DND-41 (cell line): ENCODE measurements at regions not wholly inside any gene's neighbourhood (a gene's known extent, or its start where the extent isn't known, plus 50 kb on each side); places are given as distances from the start of the nearest gene placed in this dataset.

Experiments
- ATAC-seq: fragments of 200-7000 bp; cut with Tn5 transposase; 3 replicates; pipeline ENCODE4 v1.9.1; 2021; ENCODE audit warnings: low read depth; ENCODE audit not compliant: insufficient read depth
- DNase-seq: peaks from one replicate; pipeline ENCODE4 v3.0.0-alpha.2; 2020
- H2AFZ ChIP-seq: 2 replicates; pipeline ENCODE4 v1.6.0; 2012; ENCODE audit warnings: low read depth, low read length
- H3K27ac ChIP-seq: 2 replicates; pipeline ENCODE4 v1.5.1; 2012; ENCODE audit warnings: low read length, inconsistent platforms
- H3K27me3 ChIP-seq: fragments of 200-600 bp; sonication (generic); 2 replicates; pipeline ENCODE4 v1.6.0; 2012; ENCODE audit warnings: low read length, mild to moderate bottlenecking, inconsistent platforms; ENCODE audit not compliant: insufficient read depth, poor library complexity
- H3K36me3 ChIP-seq: 2 replicates; pipeline ENCODE4 v1.5.1; 2012; ENCODE audit warnings: low read length, inconsistent platforms; ENCODE audit not compliant: insufficient read depth
- H3K4me1 ChIP-seq: 2 replicates; pipeline ENCODE4 v1.5.1; 2012; ENCODE audit warnings: mild to moderate bottlenecking, low read length; ENCODE audit not compliant: insufficient read depth
- H3K4me2 ChIP-seq: 2 replicates; pipeline ENCODE4 v1.6.0; 2012; ENCODE audit warnings: mild to moderate bottlenecking, moderate library complexity, low read length, inconsistent platforms; ENCODE audit not compliant: insufficient read depth
- H3K4me3 ChIP-seq, 2 experiments: fragments of 200-600 bp in 1 of 2; shearing (Covaris generic) in 1 of 2; 2 replicates each; pipeline ENCODE4 v1.5.1; 2012 to 2016; ENCODE audit warnings: inconsistent platforms in 2 of 2, low read length in 2 of 2, mild to moderate bottlenecking in 2 of 2, low read depth in 1 of 2, moderate library complexity in 1 of 2
- H3K79me2 ChIP-seq: 2 replicates; pipeline ENCODE4 v1.6.0; 2012; ENCODE audit warnings: low read length, inconsistent platforms; ENCODE audit not compliant: insufficient read depth
- H3K9ac ChIP-seq: 2 replicates; pipeline ENCODE4 v1.6.0; 2012; ENCODE audit warnings: low read depth, mild to moderate bottlenecking, inconsistent platforms, low read length, moderate library complexity
- H3K9me3 ChIP-seq: 2 replicates; pipeline ENCODE4 v1.5.1; 2012; ENCODE audit warnings: low read length, moderate library complexity, mild to moderate bottlenecking, inconsistent platforms; ENCODE audit not compliant: insufficient read depth, severe bottlenecking
- H4K20me1 ChIP-seq: 2 replicates; pipeline ENCODE4 v1.6.0; 2012; ENCODE audit warnings: low read length; ENCODE audit not compliant: insufficient read depth
- EZH2 ChIP-seq: IDR thresholded peaks from 3 replicates; pipeline ENCODE4 v1.6.1; 2012; ENCODE audit warnings: borderline replicate concordance, low read depth, mild to moderate bottlenecking, moderate library complexity, low read length, inconsistent platforms; ENCODE audit not compliant: severe bottlenecking
- TF ChIP-seq, protein P1 (sequence below): IDR thresholded peaks from 2 replicates; pipeline ENCODE4 v1.5.1; 2012; ENCODE audit warnings: borderline replicate concordance, low read length, moderate library complexity, mild to moderate bottlenecking; ENCODE audit not compliant: poor library complexity, severe bottlenecking; ENCODE audit errors: extremely low read depth

DNA sequence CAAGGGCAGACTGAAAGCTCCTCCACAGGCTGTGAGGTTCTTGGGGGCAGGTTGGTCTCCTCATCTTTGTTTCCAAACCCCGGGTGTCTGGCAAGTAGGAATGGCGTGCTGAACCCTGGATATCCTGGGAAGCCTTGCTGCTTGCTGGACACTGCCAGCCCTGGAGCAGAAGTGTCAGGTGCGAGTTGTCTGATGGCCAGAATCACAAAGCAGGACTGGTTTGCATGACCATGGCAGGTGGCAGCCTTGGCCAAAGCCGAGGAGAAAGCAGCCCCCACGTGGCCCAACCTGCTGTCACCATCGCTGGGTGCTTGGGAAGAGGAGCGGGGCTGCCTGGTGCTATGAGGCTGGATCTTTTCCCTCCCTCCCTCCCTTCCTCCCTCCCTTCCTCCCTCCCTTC, 309.5 kb upstream of the HS6ST1 start:
- Histone ChIP-seq H3K4me3 (no peak overlapping the region), H3K4me2 (no peak overlapping the region), H3K27me3 (no peaks in the 10 kb centered on the region), H3K4me1 (peaks cover 38% of the 10 kb centered on the region), H3K79me2 (no peaks in the 10 kb centered on the region), H3K27ac (no peak overlapping the region), H4K20me1 (no peaks in the 10 kb centered on the region), H3K36me3 (no peaks in the 10 kb centered on the region), H3K9me3 (no peaks in the 10 kb centered on the region), H2AFZ (no peak overlapping the region), H3K9ac (no peak overlapping the region)
- TF ChIP-seq EZH2 = no peak
- TF ChIP-seq, protein P1, sequence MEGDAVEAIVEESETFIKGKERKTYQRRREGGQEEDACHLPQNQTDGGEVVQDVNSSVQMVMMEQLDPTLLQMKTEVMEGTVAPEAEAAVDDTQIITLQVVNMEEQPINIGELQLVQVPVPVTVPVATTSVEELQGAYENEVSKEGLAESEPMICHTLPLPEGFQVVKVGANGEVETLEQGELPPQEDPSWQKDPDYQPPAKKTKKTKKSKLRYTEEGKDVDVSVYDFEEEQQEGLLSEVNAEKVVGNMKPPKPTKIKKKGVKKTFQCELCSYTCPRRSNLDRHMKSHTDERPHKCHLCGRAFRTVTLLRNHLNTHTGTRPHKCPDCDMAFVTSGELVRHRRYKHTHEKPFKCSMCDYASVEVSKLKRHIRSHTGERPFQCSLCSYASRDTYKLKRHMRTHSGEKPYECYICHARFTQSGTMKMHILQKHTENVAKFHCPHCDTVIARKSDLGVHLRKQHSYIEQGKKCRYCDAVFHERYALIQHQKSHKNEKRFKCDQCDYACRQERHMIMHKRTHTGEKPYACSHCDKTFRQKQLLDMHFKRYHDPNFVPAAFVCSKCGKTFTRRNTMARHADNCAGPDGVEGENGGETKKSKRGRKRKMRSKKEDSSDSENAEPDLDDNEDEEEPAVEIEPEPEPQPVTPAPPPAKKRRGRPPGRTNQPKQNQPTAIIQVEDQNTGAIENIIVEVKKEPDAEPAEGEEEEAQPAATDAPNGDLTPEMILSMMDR = no peak
- DNase-seq (no peak), ATAC-seq (no peak)

DNA sequence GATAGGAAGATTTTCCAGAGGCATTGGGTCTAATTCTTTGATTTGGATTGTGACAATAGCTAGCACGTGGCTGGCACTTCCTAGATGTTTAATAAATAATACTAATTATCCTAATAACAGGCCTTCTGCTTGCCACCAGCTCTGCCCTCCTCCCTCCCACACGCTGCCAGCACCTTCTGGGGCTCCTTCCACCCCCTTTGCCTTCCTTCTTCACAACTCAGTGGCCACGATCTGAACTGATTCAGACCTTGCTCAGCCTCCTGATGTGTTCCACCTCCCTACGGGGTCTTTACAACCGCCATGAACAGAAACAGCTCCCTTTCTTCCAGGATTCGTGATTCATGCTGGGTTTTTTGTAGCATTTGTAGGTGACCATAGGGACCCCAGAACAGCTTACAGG, 310.3 kb upstream of the HS6ST1 start:
- H3K4me2 ChIP-seq = no peak overlapping the region
- H4K20me1 ChIP-seq = no peaks in the 10 kb centered on the region
- no peak overlapping the region for H3K4me3 ChIP-seq
- H3K27me3 ChIP-seq = no peaks in the 10 kb centered on the region
- TF ChIP-seq EZH2 = no peak
- TF ChIP-seq, protein P1 = no peak
- no peak overlapping the region for H2AFZ ChIP-seq
- H3K79me2 ChIP-seq = no peaks in the 10 kb centered on the region
- H3K36me3 ChIP-seq = no peaks in the 10 kb centered on the region
- no peaks in the 10 kb centered on the region for H3K9me3 ChIP-seq
- DNase-seq (no peak), ATAC-seq (no peak)
- H3K9ac ChIP-seq = no peak overlapping the region
- peaks cover 30% of the 10 kb centered on the region for H3K4me1 ChIP-seq
- H3K27ac ChIP-seq = no peak overlapping the region

DNA sequence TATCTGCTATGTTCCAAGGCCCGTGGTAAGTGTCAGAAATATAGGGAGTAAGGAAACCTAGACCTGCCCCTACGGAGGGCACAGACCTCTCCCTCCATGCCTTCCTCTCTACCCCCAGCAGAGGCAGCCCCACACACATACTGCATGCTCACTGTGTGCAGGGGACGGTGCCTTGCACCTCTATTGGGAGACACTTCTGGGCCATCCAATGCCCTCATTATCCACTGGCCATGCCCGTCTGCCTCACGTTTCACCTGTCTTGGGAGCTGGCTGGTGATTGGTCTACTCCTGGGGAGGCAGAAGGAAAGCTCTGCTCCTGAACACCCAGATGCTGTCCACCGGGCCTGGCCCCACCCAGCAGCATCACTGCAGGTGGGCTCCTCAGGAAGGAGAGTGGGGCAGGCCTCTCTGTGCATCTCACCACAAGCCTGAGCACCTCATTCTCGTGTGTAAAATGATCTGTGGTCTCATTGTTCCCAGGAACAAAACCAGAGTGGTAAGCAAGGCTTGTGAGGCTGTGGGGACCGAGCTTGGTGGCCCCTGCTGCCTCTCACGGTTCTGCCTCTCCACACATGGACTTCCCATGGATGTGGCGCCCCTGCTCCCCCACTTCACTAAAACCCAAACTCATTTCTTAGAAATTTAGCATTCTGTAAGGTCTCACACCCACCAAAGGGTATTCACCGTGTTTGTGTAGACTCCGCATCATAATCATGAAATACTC, 312.5 kb upstream of the HS6ST1 start:
- no peaks in the 10 kb centered on the region for H4K20me1 ChIP-seq
- H3K4me1 ChIP-seq = peaks cover 18% of the 10 kb centered on the region
- DNase-seq (peak; percentile 69), ATAC-seq (peak; percentile 90)
- H3K9me3 ChIP-seq = no peaks in the 10 kb centered on the region
- TF ChIP-seq, protein P1 = no peak
- no peak for TF ChIP-seq EZH2
- H2AFZ ChIP-seq = no peak overlapping the region
- no peaks in the 10 kb centered on the region for H3K27me3 ChIP-seq
- peak overlapping the region; percentile 34; the same call in 1 of the 2 replicates for H3K27ac ChIP-seq
- H3K4me2 ChIP-seq = no peak overlapping the region
- no peak overlapping the region for H3K4me3 ChIP-seq
- no peak overlapping the region for H3K9ac ChIP-seq
- no peaks in the 10 kb centered on the region for H3K79me2 ChIP-seq
- no peaks in the 10 kb centered on the region for H3K36me3 ChIP-seq
